Aorta (tissue), 5 donors: ENCODE measurements at regions not wholly inside any gene's neighbourhood (a gene's known extent, or its start where the extent isn't known, plus 50 kb on each side); places are given as distances from the start of the nearest gene placed in this dataset.

Experiments
- ATAC-seq: fragments of 200-7000 bp; cut with Tn5 transposase; one replicate; pipeline ENCODE4 v1.9.1; 2022; ENCODE audit warnings: moderate library complexity; ENCODE audit not compliant: low FRiP score
- DNase-seq, 2 donors: peaks; one replicate each; pipeline ENCODE4 v3.0.0-alpha.2; 2020
- H3K27ac ChIP-seq, 2 donors: one replicate each; pipeline ENCODE4 v1.5.1; 2013; ENCODE audit warnings: low read length in 2 of 2, mild to moderate bottlenecking in 2 of 2, moderate library complexity in 2 of 2, control low read depth in 1 of 2, inconsistent platforms in 1 of 2, low read depth in 1 of 2
- H3K27me3 ChIP-seq, 2 donors: one replicate each; pipeline ENCODE4 v1.6.1; 2013; ENCODE audit warnings: control low read depth in 1 of 2, low read length in 1 of 2, mild to moderate bottlenecking in 1 of 2, moderate library complexity in 1 of 2; ENCODE audit not compliant: insufficient read depth in 2 of 2, control insufficient read depth in 1 of 2
- H3K36me3 ChIP-seq, 2 donors: one replicate each; pipeline ENCODE4 v1.6.1; 2013; ENCODE audit warnings: control low read depth in 1 of 2, low read length in 1 of 2, mild to moderate bottlenecking in 1 of 2; ENCODE audit not compliant: insufficient read depth in 2 of 2, control insufficient read depth in 1 of 2
- H3K4me1 ChIP-seq, 2 donors: one replicate each; pipeline ENCODE4 v1.6.1; 2013; ENCODE audit warnings: low read length in 2 of 2, control low read depth in 1 of 2, mild to moderate bottlenecking in 1 of 2, moderate library complexity in 1 of 2; ENCODE audit not compliant: insufficient read depth in 2 of 2, control insufficient read depth in 1 of 2
- H3K4me3 ChIP-seq, 2 donors: one replicate each; pipeline ENCODE4 v1.5.1; 2013; ENCODE audit warnings: low read length in 2 of 2, control low read depth in 1 of 2, mild to moderate bottlenecking in 1 of 2
- H3K9me3 ChIP-seq: one replicate; pipeline ENCODE4 v1.6.1; 2013; ENCODE audit warnings: mild to moderate bottlenecking, low read length; ENCODE audit not compliant: control insufficient read depth
- WGBS, 2 donors: extraction: QIAGEN DNeasy Blood & Tissue Kit; methylation state at CpG; one replicate each; pipeline ENCODE4 v1.1.7; 2013; 5-methylcytosine and 5-hydroxymethylcytosine counted together
- intact Hi-C, 2 donors: fragments of 100-400 bp; cut with DNase I; formaldehyde crosslinking; loops; one replicate each; pipeline versions ENCODE4 v1.14.2 to v1.15.0; 2022
- donor health status: healthy with polysubstance abuse.
- donor health status: Bipolar disorder and iron deficiency.
- donor health status: DM: no; HTN: no; CAD: no.
- donor health status: DM: no; HTN: no; CAD: no.
- donor health status: DM: yes; HTN: yes; CAD: no.

GRCh38 chr12:123065676-123066383, 85.1 kb downstream of the PITPNM2 start:
- peaks cover 6 to 8% of the 10 kb centered on the region in 2 donors for H3K4me1 ChIP-seq
- WGBS, 2 donors = 60 to 66% methylated on average over 9 of the region's 9 CpGs
- no peaks in the 10 kb centered on the region for H3K27me3 ChIP-seq
- H3K4me3 ChIP-seq = no peak overlapping the region
- ATAC-seq = no peak
- no peaks in the 10 kb centered on the region for H3K9me3 ChIP-seq
- peak overlapping the region in 1 of 2 donors; percentile 58 for H3K27ac ChIP-seq
- intact Hi-C loops = no loop called here
- H3K36me3 ChIP-seq = no peaks in the 10 kb centered on the region
- DNase-seq = no peak

DNA sequence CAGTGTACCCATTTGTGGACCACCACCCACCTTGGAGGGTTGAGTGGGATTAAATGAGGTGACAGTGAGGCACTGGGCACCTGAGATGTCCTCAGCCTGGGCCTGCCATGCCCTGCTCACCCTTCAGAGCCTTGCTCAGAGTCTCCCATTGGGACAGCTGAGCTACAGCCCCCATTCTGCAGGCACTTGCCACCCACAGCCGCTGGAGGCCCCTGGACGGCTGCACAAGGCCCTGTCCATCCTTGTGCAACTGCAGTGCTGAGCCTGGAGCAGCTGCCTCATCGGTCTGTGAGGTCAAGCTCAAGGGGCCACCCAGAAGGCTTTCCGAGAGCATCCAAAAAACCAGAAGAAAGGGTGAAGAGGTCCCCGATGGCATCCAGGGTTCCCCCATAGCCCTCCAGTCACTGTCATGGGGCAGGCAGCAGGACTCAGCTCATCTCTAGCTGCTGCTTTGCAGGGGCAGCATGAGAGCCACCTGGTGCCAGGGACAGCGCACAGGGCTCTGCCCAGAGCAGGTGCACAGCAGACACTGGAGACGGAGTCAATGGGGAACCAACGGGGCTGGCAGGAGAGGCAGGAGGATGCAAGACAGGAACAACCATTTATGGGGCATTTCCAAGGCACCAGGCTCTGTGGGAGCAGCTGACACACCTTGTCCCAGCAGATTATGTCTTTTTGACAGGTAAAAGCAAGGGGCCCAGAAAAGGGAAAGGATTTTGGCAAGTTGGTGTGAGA, 84.6 kb downstream of the ARL6IP4 start:
- no peak for DNase-seq
- no peaks in the 10 kb centered on the region for H3K36me3 ChIP-seq
- no peak overlapping the region for H3K4me3 ChIP-seq
- H3K27me3 ChIP-seq = no peaks in the 10 kb centered on the region
- H3K27ac ChIP-seq = peak overlapping the region in 1 of 2 donors; percentile 58
- H3K9me3 ChIP-seq = no peaks in the 10 kb centered on the region
- WGBS, 2 donors = 62 to 70% methylated on average over 8 of the region's 8 CpGs
- ATAC-seq = peak; percentile 13
- intact Hi-C loops = loop anchor here in 1 of 2 donors (5.0 kb wide), 1 partner anchor 82 kb away; no protein-coding TSS in a partner anchor
- peaks cover 6 to 8% of the 10 kb centered on the region in 2 donors for H3K4me1 ChIP-seq

- no peaks in the 10 kb centered on the region for H3K36me3 ChIP-seq
- no peak overlapping the region for H3K4me3 ChIP-seq
- H3K4me1 ChIP-seq = peaks cover 6 to 8% of the 10 kb centered on the region in 2 donors
- H3K9me3 ChIP-seq = no peaks in the 10 kb centered on the region
- peak overlapping the region; percentile 16 to 86 for H3K27ac ChIP-seq
- no peaks in the 10 kb centered on the region for H3K27me3 ChIP-seq
- WGBS, 2 donors = 5 to 10% methylated on average over 8 of the region's 8 CpGs
- intact Hi-C loops = loop anchor here in 1 of 2 donors (5.0 kb wide), 1 partner anchor 83 kb away; no protein-coding TSS in a partner anchor
- ATAC-seq (peak; percentile 75), DNase-seq (peak; percentile 87 to 91)
Measured at GRCh38 chr12:123064366-123064765, 83.9 kb downstream of the ARL6IP4 start.

GRCh38 chr12:123063535-123063934, 83.1 kb downstream of the ARL6IP4 start:
- no peak for ATAC-seq
- intact Hi-C loops = loop anchor here in 1 of 2 donors (5.0 kb wide), 1 partner anchor 84 kb away; no protein-coding TSS in a partner anchor
- no peak for DNase-seq
- 69 to 79% methylated on average over 2 of the region's 2 CpGs for WGBS, 2 donors
- Histone ChIP-seq H3K9me3 (no peaks in the 10 kb centered on the region), H3K36me3 (no peaks in the 10 kb centered on the region), H3K4me1 (peaks cover 6 to 8% of the 10 kb centered on the region in 2 donors), H3K27ac (peak overlapping the region; percentile 16 to 90), H3K4me3 (no peak overlapping the region), H3K27me3 (no peaks in the 10 kb centered on the region)

DNA sequence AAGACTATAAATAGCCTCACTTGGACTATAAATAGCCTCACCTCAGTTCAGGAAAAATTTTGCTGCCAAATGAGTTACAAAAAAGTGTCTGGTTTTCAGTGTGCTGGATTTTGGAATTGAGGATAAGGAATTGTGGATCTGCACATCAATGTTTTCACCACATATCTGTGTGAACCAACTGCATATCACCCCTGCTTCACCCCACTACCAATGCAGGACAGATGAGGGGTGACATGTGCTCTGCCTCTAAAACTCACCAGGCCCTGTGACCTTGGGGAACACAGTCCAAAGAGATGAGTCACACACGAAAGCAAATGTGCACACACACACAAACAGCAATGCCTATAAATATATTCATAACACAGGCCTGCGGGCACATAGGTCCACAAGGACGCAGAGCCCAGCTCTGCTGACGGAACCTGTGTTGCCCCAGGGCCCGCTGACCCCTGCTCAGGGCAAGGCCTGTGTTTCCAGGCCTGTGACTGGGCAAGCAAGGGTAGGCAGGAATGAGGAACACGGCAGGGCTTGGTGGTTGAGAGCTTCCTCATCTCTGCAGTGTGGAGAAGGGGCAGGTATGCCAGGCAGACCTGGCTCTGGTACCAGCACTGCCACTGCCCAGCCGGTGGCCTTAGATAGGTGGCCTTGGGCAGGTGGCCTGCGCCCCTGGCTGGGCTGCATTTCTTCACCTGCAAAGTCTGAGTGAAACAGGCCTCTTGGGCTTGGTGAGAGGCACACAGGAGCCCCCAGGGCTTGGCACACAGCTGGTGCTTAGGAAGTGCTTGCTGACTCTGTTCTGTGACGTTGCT, 82.4 kb downstream of the ARL6IP4 start:
- WGBS, 2 donors = 11 to 16% methylated on average over 9 of the region's 9 CpGs
- no peaks in the 10 kb centered on the region for H3K9me3 ChIP-seq

GRCh38 chr12:123061441-123062205, 81.1 kb downstream of the ARL6IP4 start:
- no peaks in the 10 kb centered on the region for H3K27me3 ChIP-seq
- H3K4me3 ChIP-seq = no peak overlapping the region
- H3K9me3 ChIP-seq = no peaks in the 10 kb centered on the region
- no peaks in the 10 kb centered on the region for H3K36me3 ChIP-seq
- H3K27ac ChIP-seq = no peak overlapping the region
- no peak for ATAC-seq
- peaks cover 6 to 8% of the 10 kb centered on the region in 2 donors for H3K4me1 ChIP-seq
- DNase-seq = no peak
- intact Hi-C loops = loop anchor here in 1 of 2 donors (5.0 kb wide), 1 partner anchor 86 kb away; no protein-coding TSS in a partner anchor
- 95 to 97% methylated on average over 9 of the region's 9 CpGs for WGBS, 2 donors

More for the DNA sequence above, 82.4 kb downstream of the ARL6IP4 start:
- ATAC-seq = peak; percentile 69
- intact Hi-C loops = loop anchor here in 1 of 2 donors (5.0 kb wide), 1 partner anchor 84 kb away; no protein-coding TSS in a partner anchor
- no peak overlapping the region for H3K4me3 ChIP-seq
- H3K36me3 ChIP-seq = no peaks in the 10 kb centered on the region
- DNase-seq = peak in 1 of 2 donors; percentile 71
- H3K4me1 ChIP-seq = peaks cover 6 to 8% of the 10 kb centered on the region in 2 donors
- H3K27me3 ChIP-seq = no peaks in the 10 kb centered on the region
- peak overlapping the region; percentile 2 to 90 for H3K27ac ChIP-seq

DNA sequence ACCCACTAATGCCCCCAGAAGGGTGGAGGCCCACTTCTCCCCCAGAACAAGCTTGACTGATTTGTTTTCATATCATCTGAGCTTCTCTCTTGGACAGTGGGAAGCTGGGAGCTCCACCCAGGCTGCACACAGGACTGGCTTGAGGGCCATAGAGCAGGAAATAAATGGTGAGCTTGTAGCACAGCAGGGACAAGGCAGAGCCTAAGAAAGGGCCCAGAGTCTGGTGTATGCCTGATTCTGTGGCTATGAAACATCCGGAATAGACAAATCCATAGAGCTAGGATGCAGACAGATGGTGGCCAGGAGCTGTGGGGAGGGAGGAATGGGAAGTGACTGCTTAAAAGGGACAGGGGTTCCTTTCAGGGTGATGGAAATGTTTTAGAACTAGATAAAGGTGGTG, 79.0 kb downstream of the ARL6IP4 start:
- intact Hi-C loops = no loop called here
- Histone ChIP-seq H3K27ac (no peak overlapping the region), H3K9me3 (no peaks in the 10 kb centered on the region), H3K4me1 (peaks cover 5 to 6% of the 10 kb centered on the region in 2 donors), H3K27me3 (no peaks in the 10 kb centered on the region), H3K36me3 (no peaks in the 10 kb centered on the region), H3K4me3 (no peak overlapping the region)
- no peak for ATAC-seq
- 48 to 54% methylated on average over 1 of the region's 1 CpG for WGBS, 2 donors
- DNase-seq = no peak

- Histone ChIP-seq H3K4me3 (no peak overlapping the region), H3K36me3 (no peaks in the 10 kb centered on the region), H3K27me3 (no peaks in the 10 kb centered on the region), H3K4me1 (peaks cover 3% of the 10 kb centered on the region in 2 donors), H3K27ac (no peak overlapping the region), H3K9me3 (no peaks in the 10 kb centered on the region)
- 94 to 98% methylated on average over 4 of the region's 4 CpGs for WGBS, 2 donors
- ATAC-seq (no peak), DNase-seq (no peak)
- intact Hi-C loops = no loop called here
Measured at GRCh38 chr12:123058980-123059379, 78.5 kb downstream of the ARL6IP4 start.
